Stomach (tissue), 8 donors: ENCODE measurements at regions not wholly inside any gene's neighbourhood (a gene's known extent, or its start where the extent isn't known, plus 50 kb on each side); places are given as distances from the start of the nearest gene placed in this dataset.
A peak's percentile ranks its signal among the peaks of the same experiment; 100 is the strongest.

ENCODE experiments used
- DNase-seq, 2 donors: peaks; one replicate each; pipeline versions ENCODE4 v3.0.0 to v3.0.0-alpha.2; 2013 to 2019
- H3K27ac ChIP-seq, 5 donors: fragments of 200-600 bp in 4 of 5; sonication (generic) in 4 of 5; one replicate each; pipeline ENCODE4 v1.5.1; 2013 to 2019; ENCODE audit warnings: mild to moderate bottlenecking in 1 of 5, moderate library complexity in 1 of 5
- H3K27me3 ChIP-seq, 3 donors: fragments of 200-600 bp; sonication (generic); one replicate each; pipeline ENCODE4 v1.5.1; 2017 to 2019; ENCODE audit warnings: mixed run types in 1 of 3
- H3K36me3 ChIP-seq, 4 donors: fragments of 200-600 bp; sonication (generic); 1 replicate in 3 of 4; 2 replicates in 1 of 4; pipeline ENCODE4 v1.5.1; 2016 to 2019
- H3K4me1 ChIP-seq, 4 donors: fragments of 200-600 bp; sonication (generic); one replicate each; pipeline ENCODE4 v1.5.1; 2016 to 2019
- H3K4me3 ChIP-seq, 4 donors: fragments of 200-600 bp; sonication (generic) in 3 of 4; one replicate each; pipeline ENCODE4 v1.5.1; 2016 to 2019; ENCODE audit warnings: mild to moderate bottlenecking in 1 of 4
- H3K9me3 ChIP-seq, 4 donors: fragments of 200-600 bp; sonication (generic); one replicate each; pipeline ENCODE4 v1.5.1; 2016 to 2019
- CTCF ChIP-seq, 7 experiments: fragments of 450-650 bp in 4 of 7; fragments of 200-600 bp in 3 of 7; sonication (generic) in 3 of 7; IDR thresholded peaks; one replicate each; pipeline ENCODE4 v1.5.1; 2016 to 2019; ENCODE audit warnings: antibody characterized with exemption in 7 of 7, control low read depth in 2 of 7, mild to moderate bottlenecking in 1 of 7
- EP300 ChIP-seq: sonication (generic); formaldehyde crosslinking; IDR thresholded peaks from one replicate; pipeline ENCODE4 v1.6.1; 2017; ENCODE audit warnings: antibody characterized with exemption
- POLR2A ChIP-seq, 4 donors: fragments of 450-650 bp; IDR thresholded peaks; one replicate each; pipeline ENCODE4 v1.6.1; 2016; ENCODE audit warnings: antibody characterized with exemption in 4 of 4, control low read depth in 2 of 4, mild to moderate bottlenecking in 1 of 4, moderate library complexity in 1 of 4
- POLR2AphosphoS5 ChIP-seq, 3 donors: sonication (generic); formaldehyde crosslinking; IDR thresholded peaks; one replicate each; pipeline ENCODE4 v1.6.1; 2016; ENCODE audit warnings: antibody characterized with exemption in 3 of 3
- WGBS, 5 donors: extraction: QIAGEN DNeasy Blood & Tissue Kit in 3 of 5; methylation state at CpG; one replicate each; pipeline versions ENCODE4 v1.1.5 to v1.1.7; 2013 to 2018; 5-methylcytosine and 5-hydroxymethylcytosine counted together
- intact Hi-C: fragments of 100-400 bp; cut with DNase I; formaldehyde crosslinking; loops from one replicate; pipeline ENCODE4 v1.15.1; 2023; ENCODE audit warnings: low total_unique reads
- donor health status: healthy with polysubstance abuse.
- donor health status: Bipolar disorder and iron deficiency.
- donor health status: healthy.

GRCh38 chr15:95684126-95684525 is 646.4 kb upstream of the NR2F2 start:
- intact Hi-C loops = no loop called here
- H3K4me1 ChIP-seq = peaks cover 0 to 6% (median 1%) of the 10 kb centered on the region in 4 donors
- H3K27ac ChIP-seq = no peak overlapping the region
- no peaks in the 10 kb centered on the region for H3K9me3 ChIP-seq
- no peaks in the 10 kb centered on the region for H3K27me3 ChIP-seq
- TF ChIP-seq POLR2A (IDR thresholded peaks at IDR 0.05) = no peak
- TF ChIP-seq EP300 = no peak
- TF ChIP-seq POLR2AphosphoS5 (IDR thresholded peaks at IDR 0.05) = no peak
- TF ChIP-seq CTCF (IDR thresholded peaks at IDR 0.05) = no peak
- DNase-seq = no peak
- no peak overlapping the region for H3K4me3 ChIP-seq
- 91 to 96% (median 94%) methylated on average over 4 of the region's 4 CpGs for WGBS, 5 donors
- no peaks in the 10 kb centered on the region for H3K36me3 ChIP-seq

GRCh38 chr15:95684693-95685115 is 645.8 kb upstream of the NR2F2 start:
- peaks cover 0 to 6% (median 0%) of the 10 kb centered on the region in 4 donors for H3K4me1 ChIP-seq
- no peaks in the 10 kb centered on the region for H3K9me3 ChIP-seq
- H3K27ac ChIP-seq = no peak overlapping the region
- H3K36me3 ChIP-seq = no peaks in the 10 kb centered on the region
- no peaks in the 10 kb centered on the region for H3K27me3 ChIP-seq
- H3K4me3 ChIP-seq = no peak overlapping the region
- TF ChIP-seq POLR2AphosphoS5 (IDR thresholded peaks at IDR 0.05) (peak in 1 of 3 donors; percentile 49), EP300 (no peak), CTCF (IDR thresholded peaks at IDR 0.05) (no peak)
- no peak for DNase-seq
- WGBS, 5 donors = 24 to 48% (median 32%) methylated on average over 1 of the region's 1 CpG
- intact Hi-C loops = no loop called here

- Histone ChIP-seq H3K4me3 (no peak overlapping the region), H3K36me3 (no peaks in the 10 kb centered on the region), H3K4me1 (peaks cover 0 to 6% (median 0%) of the 10 kb centered on the region in 4 donors), H3K9me3 (peaks cover 0 to 1% (median 0%) of the 10 kb centered on the region in 4 donors), H3K27ac (no peak overlapping the region), H3K27me3 (no peaks in the 10 kb centered on the region)
- TF ChIP-seq CTCF (IDR thresholded peaks at IDR 0.05) (no peak), POLR2A (IDR thresholded peaks at IDR 0.05) (no peak), POLR2AphosphoS5 (IDR thresholded peaks at IDR 0.05) (no peak), EP300 (no peak)
- WGBS, 5 donors = 86 to 96% (median 89%) methylated on average over 1 of the region's 1 CpG
- DNase-seq = no peak
- intact Hi-C loops = no loop called here
Observed at GRCh38 chr15:95687061-95687460, 643.4 kb upstream of the NR2F2 start.

GRCh38 chr15:95687686-95688085 is 642.8 kb upstream of the NR2F2 start:
- Histone ChIP-seq H3K4me1 (peaks cover 0 to 6% (median 0%) of the 10 kb centered on the region in 4 donors), H3K4me3 (no peak overlapping the region), H3K27me3 (no peaks in the 10 kb centered on the region), H3K9me3 (peaks cover 0 to 7% (median 2%) of the 10 kb centered on the region in 4 donors), H3K27ac (no peak overlapping the region), H3K36me3 (no peaks in the 10 kb centered on the region)
- TF ChIP-seq EP300 (no peak), POLR2AphosphoS5 (IDR thresholded peaks at IDR 0.05) (no peak), POLR2A (IDR thresholded peaks at IDR 0.05) (no peak), CTCF (IDR thresholded peaks at IDR 0.05) (no peak)
- WGBS, 5 donors = 77 to 93% (median 88%) methylated on average over 2 of the region's 2 CpGs
- intact Hi-C loops = no loop called here
- DNase-seq = no peak
